D721Med (cell line): ENCODE measurements at regions not wholly inside any gene's neighbourhood (a gene's known extent, or its start where the extent isn't known, plus 50 kb on each side); places are given as distances from the start of the nearest gene placed in this dataset.

Experiments
- DNase-seq: peaks from one replicate; pipeline ENCODE4 v3.0.0; 2011; ENCODE audit warnings: low spot score; ENCODE audit not compliant: insufficient read length
- FAIRE-seq: peaks from 2 replicates; lab custom pipeline; 2011; peaks lifted over from hg19 to GRCh38; lab: Jason Lieb, UNC
- TF ChIP-seq, protein P1 (sequence below): IDR thresholded peaks from 2 replicates; pipeline ENCODE4 v1.5.1; 2012; ENCODE audit warnings: mild to moderate bottlenecking, control low read depth; ENCODE audit not compliant: insufficient read depth; ENCODE audit errors: missing control alignments

DNA sequence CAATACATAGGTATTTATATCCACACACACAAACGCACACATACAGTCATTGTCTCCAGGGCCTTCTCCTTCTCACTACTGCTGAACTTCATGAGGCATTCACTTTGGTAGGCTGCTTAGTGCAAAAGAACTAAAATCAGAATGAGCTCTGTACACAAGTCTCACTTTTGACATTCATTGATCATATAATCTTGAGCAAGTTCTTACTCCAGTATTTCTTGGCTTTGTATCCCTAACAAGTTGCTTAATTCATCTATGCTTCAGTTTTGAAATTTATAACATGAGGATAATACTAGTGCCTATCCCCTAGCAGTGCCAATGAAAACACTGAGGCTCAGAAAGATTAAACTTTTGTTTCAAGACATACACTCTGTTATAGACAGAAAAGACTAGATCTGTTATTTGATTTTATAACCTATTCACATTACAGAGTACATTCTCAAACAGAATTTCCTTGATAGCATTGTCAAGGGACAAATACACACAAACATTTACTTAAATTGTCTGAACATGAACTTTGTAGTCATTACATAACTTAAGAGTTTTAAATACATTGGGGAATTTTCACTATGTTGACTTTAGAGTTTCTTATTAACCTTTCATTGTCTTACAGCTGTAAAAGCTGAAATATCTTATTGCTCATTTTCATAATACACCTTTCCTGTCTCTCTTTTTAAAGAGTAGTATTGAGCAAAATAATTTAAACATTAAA, 55.0 kb upstream of the SI start:
- peak; percentile 48 for FAIRE-seq
- TF ChIP-seq, protein P1, sequence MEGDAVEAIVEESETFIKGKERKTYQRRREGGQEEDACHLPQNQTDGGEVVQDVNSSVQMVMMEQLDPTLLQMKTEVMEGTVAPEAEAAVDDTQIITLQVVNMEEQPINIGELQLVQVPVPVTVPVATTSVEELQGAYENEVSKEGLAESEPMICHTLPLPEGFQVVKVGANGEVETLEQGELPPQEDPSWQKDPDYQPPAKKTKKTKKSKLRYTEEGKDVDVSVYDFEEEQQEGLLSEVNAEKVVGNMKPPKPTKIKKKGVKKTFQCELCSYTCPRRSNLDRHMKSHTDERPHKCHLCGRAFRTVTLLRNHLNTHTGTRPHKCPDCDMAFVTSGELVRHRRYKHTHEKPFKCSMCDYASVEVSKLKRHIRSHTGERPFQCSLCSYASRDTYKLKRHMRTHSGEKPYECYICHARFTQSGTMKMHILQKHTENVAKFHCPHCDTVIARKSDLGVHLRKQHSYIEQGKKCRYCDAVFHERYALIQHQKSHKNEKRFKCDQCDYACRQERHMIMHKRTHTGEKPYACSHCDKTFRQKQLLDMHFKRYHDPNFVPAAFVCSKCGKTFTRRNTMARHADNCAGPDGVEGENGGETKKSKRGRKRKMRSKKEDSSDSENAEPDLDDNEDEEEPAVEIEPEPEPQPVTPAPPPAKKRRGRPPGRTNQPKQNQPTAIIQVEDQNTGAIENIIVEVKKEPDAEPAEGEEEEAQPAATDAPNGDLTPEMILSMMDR = no peak
- DNase-seq = no peak

DNA sequence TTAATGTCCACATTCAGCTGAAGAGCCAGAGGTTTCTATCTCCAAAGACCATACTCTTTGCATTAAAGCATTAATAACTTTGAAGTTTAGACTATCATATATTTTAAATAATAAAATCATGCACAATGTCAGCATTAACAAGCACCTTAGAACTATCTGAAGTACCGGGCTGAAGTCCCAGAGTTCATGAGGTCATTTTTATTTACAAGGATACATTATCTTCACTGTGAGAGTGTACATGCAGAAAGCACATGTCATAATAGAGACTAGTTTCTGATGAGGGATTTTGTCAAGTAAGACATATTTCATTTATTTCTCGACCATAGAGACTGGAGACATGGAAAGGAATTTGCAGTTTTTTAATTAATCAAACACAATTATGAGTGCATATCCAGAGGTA, 52.4 kb upstream of the SI start:
- no peak for DNase-seq
- TF ChIP-seq, protein P1 = no peak
- FAIRE-seq = no peak

DNA sequence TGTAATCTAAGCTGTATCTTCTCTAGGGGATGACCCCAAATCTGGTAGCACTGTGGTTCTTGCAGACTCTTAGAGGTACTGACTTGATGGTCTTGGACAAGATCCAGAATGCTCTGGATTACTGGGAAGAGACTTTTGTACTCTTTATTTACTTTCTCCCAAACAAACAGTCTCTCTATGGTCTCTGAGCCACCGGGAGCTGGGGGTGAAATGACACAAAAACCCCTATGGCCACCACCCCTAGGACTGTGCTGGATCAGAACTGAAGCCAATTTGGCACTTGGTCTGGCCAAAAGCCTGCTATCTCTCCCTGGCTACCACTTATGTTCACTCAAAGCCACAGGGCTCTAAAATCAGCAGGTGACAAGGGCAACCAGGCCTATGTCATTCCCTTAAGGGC, 50.2 kb upstream of the SI start:
- no peak for DNase-seq
- no peak for FAIRE-seq

More for the DNA sequence above, 50.2 kb upstream of the SI start:
- TF ChIP-seq, protein P1 = no peak
